HG02763 (cell line): ENCODE measurements at regions not wholly inside any gene's neighbourhood (a gene's known extent, or its start where the extent isn't known, plus 50 kb on each side); places are given as distances from the start of the nearest gene placed in this dataset.
"Not testable (repeated sequence)": the region's sequence is repeated elsewhere in the genome, so short reads cannot be mapped to it uniquely, and the experiment has no call there.

Experiments
- ATAC-seq: cut with Tn5 transposase; IDR thresholded peaks from one replicate; pipeline ENCODE4 v1.9.1; 2021; ENCODE audit warnings: mild to moderate bottlenecking, moderate library complexity; ENCODE audit not compliant: unreplicated experiment

GRCh38 chr6:147651-148050, 144.6 kb upstream of the DUSP22 start:
- not testable (repeated sequence) for ATAC-seq

DNA sequence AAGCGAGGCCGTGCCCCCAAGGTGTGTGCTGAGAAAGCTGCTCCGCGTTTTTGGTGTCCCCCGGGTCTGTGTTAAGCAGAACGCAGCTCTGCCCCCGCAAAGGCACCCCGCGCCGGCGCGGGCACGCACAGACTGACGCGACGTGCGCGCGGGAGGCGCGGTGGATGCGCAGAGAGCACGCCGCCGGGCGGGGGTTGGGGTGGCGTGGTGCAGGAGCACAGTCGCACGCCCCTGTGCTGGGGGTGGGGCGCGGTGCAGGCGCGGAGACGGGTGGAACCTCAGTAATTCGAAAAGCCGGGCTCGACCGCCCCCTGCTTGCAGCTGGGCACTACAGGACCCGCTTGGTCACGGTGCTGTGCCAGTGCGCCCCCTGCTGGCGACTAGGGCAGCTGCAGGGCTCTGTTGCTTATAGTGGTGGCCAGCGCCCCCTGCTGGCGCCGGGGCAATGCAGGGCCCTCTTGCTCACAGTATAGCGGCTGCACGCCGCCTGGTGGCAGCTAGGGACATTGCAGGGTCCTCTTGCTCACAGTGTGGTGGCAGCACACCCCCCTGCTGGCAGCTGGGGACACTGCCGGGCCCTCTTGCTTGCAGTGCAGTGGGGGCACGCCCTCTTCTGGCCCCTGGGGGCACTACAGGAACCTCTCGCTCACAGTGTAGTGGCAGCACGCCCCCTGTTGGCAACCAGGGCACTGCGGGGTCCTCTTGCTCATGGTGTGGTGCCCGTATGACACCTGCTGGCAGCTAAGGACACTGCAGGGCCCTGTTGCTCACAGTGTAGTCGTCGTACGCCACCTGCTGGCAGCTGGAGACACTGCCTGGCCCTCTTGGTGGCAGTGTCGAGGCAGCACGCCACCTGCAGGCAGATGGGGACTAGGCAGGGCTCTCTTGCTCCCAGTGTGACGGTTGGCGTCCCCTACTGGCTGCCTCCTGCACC, 144.0 kb upstream of the DUSP22 start:
- peak; percentile 98 for ATAC-seq

- ATAC-seq, result not testable (repeated sequence)
Measured at GRCh38 chr6:150147-150546, 142.1 kb upstream of the DUSP22 start.

GRCh38 chr6:152436-152835, 139.9 kb upstream of the DUSP22 start:
- ATAC-seq, result not testable (repeated sequence)

GRCh38 chr6:153026-153425, 139.3 kb upstream of the DUSP22 start:
- not testable (repeated sequence) for ATAC-seq

DNA sequence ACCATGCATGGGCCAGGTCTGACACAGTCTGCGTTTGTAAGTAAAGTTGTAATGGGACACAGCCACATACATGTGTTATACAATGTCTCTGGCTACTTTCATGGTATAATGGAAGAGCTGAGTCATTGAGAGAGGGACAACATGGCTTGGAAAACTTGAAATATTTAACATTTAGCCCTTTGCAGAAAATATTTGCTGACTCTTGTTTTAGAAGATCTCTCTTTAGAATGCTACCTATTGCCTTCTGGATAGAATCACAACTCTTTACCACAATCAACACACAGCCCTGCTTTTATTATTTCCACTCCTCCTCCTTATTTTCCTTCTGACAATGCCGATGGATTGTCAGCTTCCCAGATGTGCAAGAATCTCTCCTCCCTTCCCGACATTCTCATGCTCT, 138.4 kb upstream of the DUSP22 start:
- ATAC-seq, result not testable (repeated sequence)

DNA sequence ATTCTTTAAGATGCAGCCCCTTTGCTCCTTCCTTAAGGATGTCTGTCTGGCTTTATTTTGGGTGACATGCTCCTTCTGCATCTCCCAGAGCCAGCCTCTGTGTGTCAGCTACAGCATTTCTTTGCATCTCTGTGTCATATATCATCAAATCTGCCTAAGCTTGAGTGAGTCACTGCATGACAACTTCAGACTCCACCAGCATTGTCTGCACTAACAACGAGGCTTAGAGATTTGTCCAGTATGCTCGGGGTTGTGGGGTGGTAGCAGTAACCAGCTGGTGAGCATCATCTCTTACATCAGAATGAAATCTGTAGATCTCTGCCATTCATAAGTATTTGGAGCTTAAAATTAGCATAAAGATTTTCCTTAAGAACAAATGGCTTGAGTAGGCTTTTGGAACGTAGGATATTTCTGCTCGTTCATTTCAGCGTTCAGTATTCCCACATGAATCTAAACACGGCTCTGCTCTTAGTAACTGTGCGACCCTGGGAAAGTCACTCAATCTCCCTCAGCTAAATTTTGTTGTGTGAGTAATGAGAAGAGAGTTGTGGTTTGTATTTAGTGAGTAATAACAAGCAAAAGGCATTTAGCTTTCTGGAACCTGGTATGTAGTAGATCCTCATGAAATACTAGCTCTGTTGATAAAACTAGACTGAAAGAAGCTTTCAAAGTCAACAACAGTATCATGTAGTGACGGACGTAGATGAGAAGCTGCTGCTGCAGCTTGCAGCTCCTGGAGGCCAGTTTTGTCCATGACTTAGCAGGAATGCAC, 137.8 kb upstream of the DUSP22 start:
- not testable (repeated sequence) for ATAC-seq

- ATAC-seq, result no peak
Measured at GRCh38 chr6:156010-156409, 136.3 kb upstream of the DUSP22 start.

DNA sequence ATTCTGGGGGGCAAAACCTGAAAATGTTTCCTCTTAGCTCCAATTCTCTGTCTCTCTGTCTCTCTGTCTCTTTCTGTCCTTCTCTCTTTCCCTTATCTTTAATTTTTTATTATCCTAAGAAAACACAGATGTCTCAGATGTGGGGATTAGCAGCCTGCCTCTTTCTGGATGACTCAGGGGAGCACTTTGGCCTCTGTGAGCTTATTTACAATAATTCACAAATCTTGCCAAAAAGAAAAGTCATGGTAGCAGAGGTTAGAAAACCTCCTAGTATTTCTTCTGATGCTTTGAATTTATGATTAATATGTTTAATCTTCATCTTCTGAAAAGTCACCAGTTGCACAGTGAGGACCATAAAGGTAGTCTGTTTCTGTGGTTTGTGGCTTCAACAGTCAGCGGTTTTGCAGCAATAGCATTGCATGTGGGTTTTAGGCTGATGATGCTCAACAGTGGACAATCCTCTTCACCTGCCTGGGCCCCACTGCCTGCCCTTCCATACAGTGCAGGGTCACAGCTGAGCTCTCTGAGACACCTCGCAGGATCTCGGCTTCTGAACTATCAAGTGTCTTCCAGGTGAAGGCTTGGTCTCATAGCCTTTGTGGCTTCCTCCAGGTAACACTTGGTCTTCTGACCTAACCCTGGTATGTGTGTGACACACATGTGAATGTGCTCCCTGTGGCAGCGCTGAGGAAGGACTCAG, 135.7 kb upstream of the DUSP22 start:
- not testable (repeated sequence) for ATAC-seq

DNA sequence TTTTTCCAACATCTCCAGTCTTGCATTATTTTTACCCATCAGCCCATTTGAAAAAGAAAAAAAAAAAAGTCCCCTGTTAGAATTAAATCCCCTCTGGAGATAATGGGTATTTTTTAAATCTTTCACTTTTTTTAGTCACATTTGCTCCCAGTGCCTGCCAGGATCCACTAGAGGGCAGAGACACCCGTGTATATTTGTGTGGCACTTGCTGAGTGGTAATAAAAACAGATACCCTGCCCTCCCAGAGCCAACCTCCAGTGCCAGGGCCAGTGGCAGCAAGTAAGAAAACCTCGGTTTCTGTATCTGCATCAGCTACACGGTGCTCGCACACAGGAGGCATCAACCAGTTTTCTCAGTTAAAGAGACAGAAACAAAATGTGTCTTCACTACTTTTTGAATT, 135.1 kb upstream of the DUSP22 start:
- ATAC-seq, result not testable (repeated sequence)

GRCh38 chr6:161657-162056, 130.6 kb upstream of the DUSP22 start:
- not testable (repeated sequence) for ATAC-seq

DNA sequence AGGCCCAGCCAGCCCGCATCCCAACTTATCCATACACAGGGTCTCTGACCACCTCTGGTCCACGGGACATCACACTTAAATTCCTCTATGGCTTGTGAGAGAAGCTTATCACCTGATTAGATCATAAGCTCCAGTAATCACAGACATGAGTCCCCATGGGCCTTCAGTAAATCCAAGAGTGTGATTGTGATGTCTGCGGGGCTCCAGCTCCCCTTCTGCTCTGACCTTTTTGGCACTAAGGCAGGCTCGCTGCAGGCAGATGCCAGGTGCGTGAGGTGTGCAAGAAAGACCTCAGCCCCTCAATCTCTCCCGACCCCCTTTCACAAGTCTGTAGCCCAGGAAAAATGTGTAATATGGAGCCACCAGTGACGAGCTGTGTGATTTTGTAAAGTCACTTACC, 127.6 kb upstream of the DUSP22 start:
- no peak for ATAC-seq

DNA sequence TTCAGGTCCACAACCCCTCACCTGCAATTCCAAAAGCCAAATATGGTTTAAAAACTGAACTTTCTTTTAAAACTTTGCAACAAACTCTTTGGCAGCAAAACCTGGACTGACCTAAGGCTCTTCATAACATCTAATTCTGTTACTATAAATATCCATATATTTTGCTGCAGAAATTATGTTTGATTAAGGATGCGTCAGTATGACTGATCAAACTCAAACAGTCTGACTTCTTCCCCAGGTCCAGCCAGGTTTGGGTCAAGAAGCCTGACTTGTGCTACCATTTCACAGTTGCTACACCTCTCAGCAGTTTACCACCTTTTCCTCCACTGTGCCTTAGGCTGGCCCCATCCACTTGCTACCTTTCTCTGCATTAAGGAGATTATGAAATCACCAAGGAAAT, 127.0 kb upstream of the DUSP22 start:
- no peak for ATAC-seq

- no peak for ATAC-seq
Measured at GRCh38 chr6:165906-166305, 126.4 kb upstream of the DUSP22 start.

- no peak for ATAC-seq
Measured at GRCh38 chr6:168865-169455, 123.3 kb upstream of the DUSP22 start.

GRCh38 chr6:174036-174435, 118.3 kb upstream of the DUSP22 start:
- ATAC-seq, result no peak

DNA sequence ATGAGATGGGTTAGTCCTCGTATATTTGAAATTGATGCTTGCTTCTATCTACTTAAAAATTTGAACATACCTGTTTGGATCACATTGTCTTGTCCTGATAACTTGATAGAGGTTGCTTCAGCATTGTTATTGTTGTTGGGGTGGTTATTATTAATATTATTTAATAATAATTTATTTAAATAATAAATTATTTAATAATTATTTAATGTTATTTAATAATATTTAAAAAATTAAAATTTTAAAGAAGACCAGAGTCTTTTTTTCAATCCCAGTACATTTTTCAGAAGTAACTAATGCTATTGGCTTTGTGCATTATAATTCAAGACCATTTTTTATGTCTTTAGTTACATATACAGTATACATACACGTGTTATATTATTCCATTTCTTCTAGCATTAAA, 116.6 kb upstream of the DUSP22 start:
- ATAC-seq, result no peak

- no peak for ATAC-seq
Measured at GRCh38 chr6:176766-177165, 115.5 kb upstream of the DUSP22 start.

DNA sequence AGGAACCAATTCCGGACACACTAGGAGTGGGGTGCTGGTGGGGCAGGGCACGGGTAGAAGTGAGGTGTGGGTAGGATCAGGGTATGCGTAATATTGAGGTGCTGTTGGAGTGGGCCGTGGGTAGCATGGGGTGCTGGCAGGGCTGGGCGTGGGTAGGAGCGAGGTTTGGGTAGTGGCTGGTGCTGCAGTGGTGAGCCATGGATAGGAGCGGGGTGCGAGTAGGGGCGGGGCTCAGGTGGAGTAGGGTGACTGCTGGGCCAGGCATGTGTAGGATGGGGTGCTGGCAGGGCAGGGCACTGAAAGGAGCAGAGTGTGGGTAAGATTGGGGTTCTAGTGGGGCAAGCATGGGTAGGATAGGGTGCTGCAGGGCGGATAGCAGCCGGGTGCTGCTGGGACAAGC, 114.2 kb upstream of the DUSP22 start:
- ATAC-seq, result no peak

GRCh38 chr6:178929-179328, 113.4 kb upstream of the DUSP22 start:
- ATAC-seq, result not testable (repeated sequence)
